Peyer's patch (tissue), 4 donors: ENCODE measurements at regions not wholly inside any gene's neighbourhood (a gene's known extent, or its start where the extent isn't known, plus 50 kb on each side); places are given as distances from the start of the nearest gene placed in this dataset.

Source experiments
- CTCF ChIP-seq, 6 experiments: fragments of 450-650 bp in 4 of 6; fragments of 200-600 bp in 2 of 6; sonication (generic) in 1 of 6; IDR thresholded peaks; one replicate each; pipeline ENCODE4 v1.5.1; 2017 to 2019; ENCODE audit warnings: antibody characterized with exemption in 6 of 6, mild to moderate bottlenecking in 3 of 6, moderate library complexity in 1 of 6
- POLR2A ChIP-seq, 2 donors: fragments of 450-650 bp; IDR thresholded peaks; one replicate each; pipeline ENCODE4 v1.5.1; 2017; ENCODE audit warnings: antibody characterized with exemption in 2 of 2, mild to moderate bottlenecking in 2 of 2, moderate library complexity in 2 of 2

- no peak for TF ChIP-seq CTCF (IDR thresholded peaks at IDR 0.05)
- TF ChIP-seq POLR2A (IDR thresholded peaks at IDR 0.05) = no peak
Measured at GRCh38 chr13:74251778-74252519, 117.7 kb upstream of the KLF12 start.
